ENCODE measurements at regions not wholly inside any gene's neighbourhood (a gene's known extent, or its start where the extent isn't known, plus 50 kb on each side); places are given as distances from the start of the nearest gene placed in this dataset.

GRCh38 chrX:39724544-39724943, 373.2 kb downstream of the BCOR start:
- Histone ChIP-seq H2AFZ (ENCODE audit: low read depth, low read length) (no peak overlapping the region), H3K27me3 (ENCODE audit: low read depth, low read length) (peaks cover 21% of the 10 kb centered on the region; the same call in 1 of the 2 replicates), H3K4me3 (ENCODE audit: low read length) (no peak overlapping the region), H3K4me1 (ENCODE audit: low read length) (no peaks in the 10 kb centered on the region), H4K20me1 (ENCODE audit: insufficient read depth, low read length) (no peaks in the 10 kb centered on the region), H3K27ac (ENCODE audit: low read length) (no peak overlapping the region), H3K36me3 (replicated peaks; ENCODE audit: low read depth, low read length) (no peaks in the 10 kb centered on the region), H3K79me2 (ENCODE audit: low read length) (no peaks in the 10 kb centered on the region), H3K9me3 (ENCODE audit: insufficient read depth, low read length) (no peaks in the 10 kb centered on the region), H3K9ac (ENCODE audit: low read length) (no peak overlapping the region), H3K4me2 (ENCODE audit: low read length) (no peak overlapping the region)
- no peak for TF ChIP-seq CTCF (IDR thresholded peaks at IDR 0.05; ENCODE audit: low read depth, low read length)
- no peak for TF ChIP-seq EZH2phosphoT487 (IDR thresholded peaks at IDR 0.05; ENCODE audit: low read depth)

- Histone ChIP-seq H3K79me2 (ENCODE audit: low read length) (no peaks in the 10 kb centered on the region), H3K4me1 (ENCODE audit: low read length) (no peaks in the 10 kb centered on the region), H3K27ac (ENCODE audit: low read length) (no peak overlapping the region), H3K27me3 (ENCODE audit: low read depth, low read length) (peaks cover 21% of the 10 kb centered on the region; the same call in 1 of the 2 replicates), H3K9me3 (ENCODE audit: insufficient read depth, low read length) (no peaks in the 10 kb centered on the region), H3K36me3 (replicated peaks; ENCODE audit: low read depth, low read length) (no peaks in the 10 kb centered on the region), H2AFZ (ENCODE audit: low read depth, low read length) (no peak overlapping the region), H3K4me3 (ENCODE audit: low read length) (no peak overlapping the region), H4K20me1 (ENCODE audit: insufficient read depth, low read length) (no peaks in the 10 kb centered on the region), H3K4me2 (ENCODE audit: low read length) (no peak overlapping the region), H3K9ac (ENCODE audit: low read length) (no peak overlapping the region)
- TF ChIP-seq EZH2phosphoT487 (IDR thresholded peaks at IDR 0.05; ENCODE audit: low read depth) (no peak), CTCF (IDR thresholded peaks at IDR 0.05; ENCODE audit: low read depth, low read length) (no peak)
These were observed 372.6 kb downstream of the BCOR start for GRCh38 chrX:39725114-39725513.

- H3K79me2 ChIP-seq (ENCODE audit: low read length): no peaks in the 10 kb centered on the region
- peaks cover 3% of the 10 kb centered on the region; the same call in 1 of the 2 replicates for H3K4me1 ChIP-seq (ENCODE audit: low read length)
- no peaks in the 10 kb centered on the region for H3K36me3 ChIP-seq (replicated peaks; ENCODE audit: low read depth, low read length)
- H3K9me3 ChIP-seq (ENCODE audit: insufficient read depth, low read length): no peaks in the 10 kb centered on the region
- H3K27ac ChIP-seq (ENCODE audit: low read length): no peak overlapping the region
- no peak overlapping the region for H3K4me3 ChIP-seq (ENCODE audit: low read length)
- no peak overlapping the region for H3K4me2 ChIP-seq (ENCODE audit: low read length)
- peaks cover 21% of the 10 kb centered on the region; the same call in 1 of the 2 replicates for H3K27me3 ChIP-seq (ENCODE audit: low read depth, low read length)
- no peaks in the 10 kb centered on the region for H4K20me1 ChIP-seq (ENCODE audit: insufficient read depth, low read length)
- H2AFZ ChIP-seq (ENCODE audit: low read depth, low read length): no peak overlapping the region
- H3K9ac ChIP-seq (ENCODE audit: low read length): no peak overlapping the region
- no peak for TF ChIP-seq EZH2phosphoT487 (IDR thresholded peaks at IDR 0.05; ENCODE audit: low read depth)
- no peak for TF ChIP-seq CTCF (IDR thresholded peaks at IDR 0.05; ENCODE audit: low read depth, low read length)
These were observed 371.7 kb downstream of the BCOR start for GRCh38 chrX:39725928-39726619.

DNA sequence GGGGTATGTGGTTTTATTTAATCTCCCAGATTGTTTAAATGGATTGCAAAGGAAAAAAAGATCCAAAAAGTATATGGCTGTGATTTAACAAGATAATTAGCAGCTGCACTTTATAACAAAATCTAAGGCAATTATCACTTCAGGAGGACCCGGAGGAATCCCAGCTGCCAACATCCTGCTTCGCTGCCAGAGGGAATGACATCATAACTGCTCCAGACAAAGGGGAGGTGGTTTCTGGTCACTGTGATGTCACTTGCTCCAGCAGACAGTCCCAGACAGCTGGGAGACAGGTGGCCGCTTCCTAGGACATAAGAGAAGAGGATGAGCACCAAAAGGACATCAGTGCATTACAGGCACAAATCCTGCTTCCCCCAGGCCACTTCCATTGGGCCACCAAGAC, 371.0 kb downstream of the BCOR start:
- no peak overlapping the region for H3K4me2 ChIP-seq (ENCODE audit: low read length)
- peaks cover 6% of the 10 kb centered on the region; the same call in 1 of the 2 replicates for H3K4me1 ChIP-seq (ENCODE audit: low read length)
- H2AFZ ChIP-seq (ENCODE audit: low read depth, low read length): no peak overlapping the region
- no peak for TF ChIP-seq CTCF (IDR thresholded peaks at IDR 0.05; ENCODE audit: low read depth, low read length)
- TF ChIP-seq EZH2phosphoT487 (IDR thresholded peaks at IDR 0.05; ENCODE audit: low read depth): no peak
- peaks cover 21% of the 10 kb centered on the region; the same call in 1 of the 2 replicates for H3K27me3 ChIP-seq (ENCODE audit: low read depth, low read length)
- H4K20me1 ChIP-seq (ENCODE audit: insufficient read depth, low read length): no peaks in the 10 kb centered on the region
- H3K27ac ChIP-seq (ENCODE audit: low read length): no peak overlapping the region
- no peak overlapping the region for H3K4me3 ChIP-seq (ENCODE audit: low read length)
- no peak overlapping the region for H3K9ac ChIP-seq (ENCODE audit: low read length)
- H3K79me2 ChIP-seq (ENCODE audit: low read length): no peaks in the 10 kb centered on the region
- no peaks in the 10 kb centered on the region for H3K36me3 ChIP-seq (replicated peaks; ENCODE audit: low read depth, low read length)
- H3K9me3 ChIP-seq (ENCODE audit: insufficient read depth, low read length): no peaks in the 10 kb centered on the region

Measured in OCI-LY3 (cell line).